HAP-1 (cell line): ENCODE measurements at regions not wholly inside any gene's neighbourhood (a gene's known extent, or its start where the extent isn't known, plus 50 kb on each side); places are given as distances from the start of the nearest gene placed in this dataset.

Experiments
- DNase-seq, 2 experiments: peaks; one replicate each; pipeline ENCODE4 v3.0.0-alpha.2; 2016 to 2020; ENCODE audit warnings: low spot score in 2 of 2
- H3K27me3 ChIP-seq: fragments of 250-450 bp; sonication (Bioruptor Pico); 2 replicates; pipeline ENCODE4 v1.5.1; 2020; ENCODE audit warnings: low read depth, mild to moderate bottlenecking, moderate library complexity
- H3K36me3 ChIP-seq: fragments of 250-450 bp; sonication (Bioruptor Pico); replicated peaks from 2 replicates; pipeline ENCODE4 v1.5.1; 2020; ENCODE audit warnings: mild to moderate bottlenecking
- H3K4me1 ChIP-seq: fragments of 250-450 bp; sonication (Bioruptor Pico); 2 replicates; pipeline ENCODE4 v1.5.1; 2020; ENCODE audit warnings: mild to moderate bottlenecking
- H3K4me3 ChIP-seq: fragments of 250-450 bp; sonication (Bioruptor Pico); 2 replicates; pipeline ENCODE4 v1.5.1; 2020; ENCODE audit warnings: mild to moderate bottlenecking, moderate library complexity
- H3K9me3 ChIP-seq: fragments of 250-450 bp; sonication (Bioruptor Pico); 2 replicates; pipeline ENCODE4 v1.5.1; 2020; ENCODE audit warnings: mild to moderate bottlenecking, moderate library complexity
- in situ Hi-C: fragments of 300-500 bp; cut with MboI; formaldehyde crosslinking; loops from 3 replicates; pipeline ENCODE4 v1.14.3; 2020; ENCODE audit warnings: low sequenced_read_pairs, inconsistent platforms, mixed read lengths

DNA sequence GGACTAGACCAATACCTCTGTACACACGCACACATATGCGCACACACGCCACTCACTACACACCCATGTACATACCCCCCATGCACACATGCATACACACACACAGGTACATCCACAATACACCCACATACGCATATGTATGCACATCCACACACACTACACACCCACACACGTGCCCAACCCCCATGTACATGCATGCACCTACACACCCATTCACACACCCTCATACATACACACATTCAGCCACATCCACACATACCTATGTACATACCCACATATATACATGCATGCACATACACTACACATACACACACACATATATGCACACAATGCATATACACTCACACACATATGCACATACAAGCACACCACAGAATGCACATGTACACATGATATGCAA, 107.1 kb downstream of the GADD45G start:
- in situ Hi-C loops: no loop called here

DNA sequence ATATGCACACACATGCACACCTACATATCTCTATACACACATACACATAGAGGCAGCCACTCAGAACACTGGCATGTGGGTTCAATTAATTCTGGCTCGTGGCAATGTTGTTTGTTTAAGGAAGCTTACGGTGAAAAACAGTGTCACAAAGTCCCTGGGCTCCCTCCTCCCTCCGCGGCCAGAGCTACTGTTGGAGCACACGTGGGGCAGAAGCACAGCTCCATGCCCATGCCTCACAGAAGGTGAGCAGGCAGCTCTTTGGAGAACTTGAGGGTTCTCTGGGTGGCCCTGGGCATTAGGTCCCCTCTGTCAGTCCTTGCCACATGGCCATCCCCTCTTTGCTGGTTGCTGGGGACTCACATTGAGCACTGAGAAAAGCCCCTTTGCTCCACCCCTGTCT, 107.5 kb downstream of the GADD45G start:
- DNase-seq: no peak
- no peaks in the 10 kb centered on the region for H3K36me3 ChIP-seq
- H3K27me3 ChIP-seq: no peaks in the 10 kb centered on the region
- in situ Hi-C loops: no loop called here
- H3K4me3 ChIP-seq: no peak overlapping the region
- no peaks in the 10 kb centered on the region for H3K4me1 ChIP-seq
- H3K9me3 ChIP-seq: no peaks in the 10 kb centered on the region

More for the DNA sequence above, 107.1 kb downstream of the GADD45G start:
- Histone ChIP-seq H3K36me3 (no peaks in the 10 kb centered on the region), H3K4me3 (no peak overlapping the region), H3K9me3 (no peaks in the 10 kb centered on the region), H3K4me1 (no peaks in the 10 kb centered on the region), H3K27me3 (no peaks in the 10 kb centered on the region)
- no peak for DNase-seq

DNA sequence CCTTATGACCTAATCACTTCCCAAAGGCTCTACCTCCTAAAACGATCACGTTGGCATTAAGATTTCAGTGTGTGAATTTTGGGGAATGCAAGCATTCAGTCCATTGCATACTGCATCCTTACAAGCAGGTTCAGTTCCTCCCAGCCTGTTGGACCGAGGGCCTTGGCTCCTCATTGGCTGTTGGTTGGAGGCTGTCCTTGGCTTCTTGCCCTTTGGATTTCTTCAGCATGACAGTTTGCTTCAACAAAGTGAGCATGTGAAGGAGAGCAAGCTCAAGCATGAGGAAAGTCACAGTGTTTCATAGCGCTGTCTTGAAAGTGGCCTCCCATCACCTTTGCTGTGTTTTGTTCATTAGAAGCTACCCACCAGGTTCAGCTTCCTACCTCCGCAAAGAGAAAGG, 109.5 kb downstream of the GADD45G start:
- Histone ChIP-seq H3K4me3 (no peak overlapping the region), H3K9me3 (no peaks in the 10 kb centered on the region), H3K4me1 (no peaks in the 10 kb centered on the region), H3K36me3 (no peaks in the 10 kb centered on the region), H3K27me3 (no peaks in the 10 kb centered on the region)
- in situ Hi-C loops: no loop called here
- no peak for DNase-seq

DNA sequence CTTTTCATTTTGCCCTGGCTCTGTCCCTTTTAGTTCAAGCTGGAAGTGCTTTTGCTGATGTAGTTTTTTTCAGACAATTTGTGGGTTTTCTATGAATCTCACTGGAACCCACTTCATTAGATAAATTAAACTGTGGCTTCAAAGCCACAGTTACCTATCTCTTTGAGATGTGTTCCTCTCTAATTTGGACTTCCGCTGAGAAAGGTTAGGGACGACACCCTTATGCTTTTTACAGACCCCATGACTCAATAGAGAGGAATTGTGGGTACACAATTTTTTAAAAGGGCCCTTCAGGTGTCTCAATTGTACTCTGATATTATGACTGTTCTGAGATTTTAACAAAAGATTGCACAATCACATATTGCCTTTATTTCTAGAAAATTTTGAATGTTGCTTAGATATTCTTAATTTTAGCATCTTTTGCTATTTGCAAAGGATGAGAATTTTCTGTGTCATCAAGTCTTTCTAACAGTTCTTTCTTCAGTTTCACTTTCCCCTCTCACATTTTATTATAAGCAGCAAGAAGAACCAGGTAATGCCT, 110.6 kb downstream of the GADD45G start:
- no peaks in the 10 kb centered on the region for H3K27me3 ChIP-seq
- in situ Hi-C loops: no loop called here
- no peak for DNase-seq
- H3K36me3 ChIP-seq: no peaks in the 10 kb centered on the region
- H3K9me3 ChIP-seq: no peaks in the 10 kb centered on the region
- no peaks in the 10 kb centered on the region for H3K4me1 ChIP-seq
- no peak overlapping the region for H3K4me3 ChIP-seq

DNA sequence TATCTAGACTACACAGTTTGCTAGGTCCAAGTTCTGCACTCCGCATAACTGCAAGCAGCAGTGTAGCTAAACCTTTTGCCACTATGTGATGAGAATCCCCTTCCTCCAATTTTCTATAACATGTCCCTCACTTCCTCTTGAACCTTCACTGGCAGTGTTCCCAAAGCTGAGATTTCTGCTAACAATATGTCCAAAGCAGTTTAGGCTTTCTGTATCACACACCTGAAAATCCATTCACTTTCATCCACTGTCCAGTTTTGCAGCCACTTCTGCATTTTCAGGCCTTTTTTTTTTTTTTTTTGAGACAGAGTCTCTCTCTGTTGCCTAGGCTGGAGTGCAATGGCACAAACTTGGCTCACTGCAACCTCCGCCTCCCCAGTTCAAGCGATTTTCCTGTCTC, 111.1 kb downstream of the GADD45G start:
- Histone ChIP-seq H3K36me3 (no peaks in the 10 kb centered on the region), H3K27me3 (no peaks in the 10 kb centered on the region), H3K4me3 (no peak overlapping the region), H3K4me1 (no peaks in the 10 kb centered on the region), H3K9me3 (no peaks in the 10 kb centered on the region)
- no peak for DNase-seq
- in situ Hi-C loops: no loop called here

DNA sequence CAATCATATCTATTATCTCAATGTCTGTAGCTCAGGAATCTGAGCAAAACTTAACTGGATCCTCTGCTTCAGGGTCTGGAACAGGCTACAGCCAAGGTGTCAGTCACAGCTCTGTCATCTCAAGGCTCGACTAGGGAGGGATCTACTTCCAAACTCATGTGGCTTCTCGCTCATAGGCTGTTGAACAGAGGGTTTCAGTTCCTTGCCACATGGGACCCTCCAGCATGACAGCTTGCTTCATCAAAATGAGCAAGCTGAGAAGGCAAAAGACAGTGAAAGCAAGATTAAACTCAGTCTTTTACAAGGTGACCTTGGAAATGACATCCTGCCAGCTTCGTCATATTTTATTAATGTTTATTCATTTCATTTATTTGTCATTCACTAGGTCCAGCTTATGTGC, 111.7 kb downstream of the GADD45G start:
- no peaks in the 10 kb centered on the region for H3K36me3 ChIP-seq
- no peaks in the 10 kb centered on the region for H3K27me3 ChIP-seq
- H3K9me3 ChIP-seq: no peaks in the 10 kb centered on the region
- no peaks in the 10 kb centered on the region for H3K4me1 ChIP-seq
- DNase-seq: no peak
- no peak overlapping the region for H3K4me3 ChIP-seq
- in situ Hi-C loops: no loop called here

DNA sequence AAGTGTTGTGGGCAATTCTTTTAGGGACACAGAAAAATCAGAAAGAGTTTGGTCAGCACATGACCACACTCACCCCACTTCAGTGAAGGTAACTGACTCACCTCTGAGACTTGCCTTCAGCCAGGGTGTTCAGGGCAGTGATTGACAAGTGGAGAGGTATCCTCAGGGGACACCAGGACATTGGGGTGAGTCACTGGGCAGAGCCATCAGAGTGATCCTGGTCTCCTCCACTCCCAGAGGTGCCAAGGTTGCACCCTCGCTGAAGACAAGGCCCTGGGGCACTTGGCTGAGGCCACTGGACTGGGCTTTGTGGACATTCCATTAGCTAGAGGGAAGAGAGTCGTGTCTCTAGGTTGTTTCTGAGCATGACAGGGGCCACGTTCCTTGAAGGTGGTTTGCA, 113.4 kb downstream of the GADD45G start:
- H3K27me3 ChIP-seq: no peaks in the 10 kb centered on the region
- no peaks in the 10 kb centered on the region for H3K9me3 ChIP-seq
- no peak overlapping the region for H3K4me3 ChIP-seq
- no peaks in the 10 kb centered on the region for H3K36me3 ChIP-seq
- H3K4me1 ChIP-seq: no peaks in the 10 kb centered on the region
- no peak for DNase-seq
- in situ Hi-C loops: no loop called here

DNA sequence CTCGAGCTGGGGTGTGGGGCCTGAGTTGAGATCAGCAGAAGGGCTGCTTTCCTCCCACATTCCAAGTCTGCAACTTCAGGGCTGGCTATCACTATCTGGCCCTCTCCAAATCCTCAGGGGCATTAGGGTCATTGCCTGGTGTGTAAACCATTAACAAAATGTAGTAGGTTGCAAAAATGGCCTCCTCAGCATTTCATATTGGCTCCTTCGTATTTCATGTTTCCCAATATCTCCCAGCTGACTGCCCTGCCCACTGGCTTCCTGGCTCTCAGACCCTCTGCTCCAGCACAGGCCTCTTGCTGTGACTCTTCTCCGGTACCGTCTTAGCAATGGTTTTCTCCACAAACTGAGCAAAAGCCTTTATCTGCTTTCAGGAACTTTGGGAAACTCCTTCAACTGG, 113.8 kb downstream of the GADD45G start:
- H3K27me3 ChIP-seq: no peaks in the 10 kb centered on the region
- H3K36me3 ChIP-seq: no peaks in the 10 kb centered on the region
- no peaks in the 10 kb centered on the region for H3K9me3 ChIP-seq
- no peaks in the 10 kb centered on the region for H3K4me1 ChIP-seq
- in situ Hi-C loops: no loop called here
- DNase-seq: no peak
- H3K4me3 ChIP-seq: no peak overlapping the region

DNA sequence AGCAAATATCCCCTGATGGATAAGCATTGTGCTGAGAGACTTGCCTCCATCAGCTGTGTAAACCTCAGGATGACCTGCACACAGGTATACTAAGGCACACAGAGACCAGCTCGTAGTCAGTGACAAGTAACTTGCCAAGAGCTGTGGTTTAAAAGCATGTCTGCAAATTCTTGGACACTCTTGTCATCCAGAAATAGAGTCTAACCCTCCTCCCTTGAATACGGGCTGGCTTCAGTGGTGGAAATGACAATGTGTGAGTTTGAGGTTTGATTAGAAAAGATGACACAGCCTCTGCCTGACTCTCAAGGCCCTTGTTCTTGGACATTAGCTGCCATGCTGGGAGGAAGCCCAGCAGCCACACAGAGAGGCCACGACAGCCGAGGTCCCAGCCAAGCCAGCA, 114.4 kb downstream of the GADD45G start:
- in situ Hi-C loops: no loop called here
- Histone ChIP-seq H3K4me1 (no peaks in the 10 kb centered on the region), H3K36me3 (no peaks in the 10 kb centered on the region), H3K27me3 (no peaks in the 10 kb centered on the region), H3K9me3 (no peaks in the 10 kb centered on the region), H3K4me3 (no peak overlapping the region)
- no peak for DNase-seq

DNA sequence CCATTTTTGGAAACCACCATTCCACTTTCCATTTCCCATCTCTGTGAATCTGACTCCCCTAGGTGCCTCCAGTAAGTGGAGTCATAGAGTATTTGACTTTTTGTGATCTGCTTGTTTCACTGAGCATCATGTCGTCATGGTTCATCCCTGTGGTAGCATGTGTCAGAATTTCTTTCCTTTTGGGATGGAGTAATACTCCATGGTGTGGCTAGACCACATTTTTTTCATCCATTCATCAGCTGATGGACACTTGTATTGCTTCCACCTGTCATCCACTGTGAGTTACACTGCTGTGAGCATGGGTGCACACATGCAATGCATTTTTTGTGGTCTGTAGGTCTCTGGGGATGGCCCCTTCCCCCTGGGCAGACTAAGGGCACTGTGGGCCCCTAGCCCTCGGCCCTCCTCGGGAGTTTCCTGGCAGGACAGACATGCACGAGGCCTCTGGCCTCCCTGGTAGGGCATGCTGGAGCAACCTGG, 115.9 kb downstream of the GADD45G start:
- no peak for DNase-seq
- Histone ChIP-seq H3K27me3 (no peaks in the 10 kb centered on the region), H3K9me3 (no peaks in the 10 kb centered on the region), H3K36me3 (no peaks in the 10 kb centered on the region), H3K4me3 (no peak overlapping the region), H3K4me1 (no peaks in the 10 kb centered on the region)
- in situ Hi-C loops: no loop called here

DNA sequence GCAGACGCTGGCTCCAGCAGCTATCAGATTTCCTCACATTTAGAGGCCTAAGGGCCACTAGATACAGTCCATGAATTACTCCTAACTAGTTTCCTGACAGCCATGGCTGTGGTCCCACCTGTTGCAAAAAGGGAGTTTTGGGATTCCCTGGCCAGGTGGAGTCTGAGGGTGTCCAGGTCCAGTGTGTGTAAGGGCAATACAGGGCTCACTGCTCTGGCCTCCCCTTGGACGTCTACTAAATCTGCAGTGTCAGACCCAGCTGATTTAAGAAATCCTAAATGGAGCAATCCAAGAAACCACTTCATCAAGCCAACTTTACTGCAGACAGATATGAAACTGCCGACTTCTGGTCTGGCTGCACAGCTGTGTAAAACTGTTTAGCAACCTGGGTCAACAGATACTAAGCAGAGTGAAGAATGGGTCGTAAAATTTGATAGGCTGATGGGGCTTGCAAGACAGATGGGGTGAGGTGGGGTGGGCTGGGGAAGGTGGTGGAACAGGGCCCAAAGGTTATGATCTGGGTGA, 116.4 kb downstream of the GADD45G start:
- no peaks in the 10 kb centered on the region for H3K27me3 ChIP-seq
- in situ Hi-C loops: no loop called here
- no peak for DNase-seq
- no peaks in the 10 kb centered on the region for H3K36me3 ChIP-seq
- H3K4me1 ChIP-seq: no peaks in the 10 kb centered on the region
- no peak overlapping the region for H3K4me3 ChIP-seq
- no peaks in the 10 kb centered on the region for H3K9me3 ChIP-seq

DNA sequence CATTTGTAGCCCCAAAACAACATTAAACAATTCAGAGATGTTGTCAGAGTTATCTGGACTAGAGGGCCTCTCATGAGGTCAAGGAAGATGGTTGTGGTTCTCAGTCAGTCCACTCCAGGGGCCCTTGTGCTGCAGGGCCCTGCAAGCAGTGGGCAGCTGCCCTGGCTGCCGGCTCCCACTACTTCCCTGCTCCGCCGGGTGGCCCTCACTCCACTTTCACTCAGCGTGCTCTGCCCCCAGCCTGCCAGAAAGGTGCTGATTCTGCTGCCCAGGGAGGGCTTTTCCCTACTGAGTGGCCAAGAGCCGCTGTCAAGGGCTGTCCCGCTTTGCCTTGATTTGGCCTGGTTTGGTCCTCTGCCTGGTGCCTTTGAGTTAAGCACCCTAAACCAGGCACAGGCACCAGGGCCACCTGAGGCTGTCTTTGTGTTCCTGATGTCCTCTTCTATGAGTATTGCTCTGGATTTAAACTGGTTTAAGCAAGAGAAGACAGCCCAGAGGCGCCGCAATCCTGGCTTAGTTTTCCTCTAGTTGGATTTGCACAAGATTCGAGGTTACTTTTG, 117.2 kb downstream of the GADD45G start:
- no peak for DNase-seq
- H3K36me3 ChIP-seq: no peaks in the 10 kb centered on the region
- no peak overlapping the region for H3K4me3 ChIP-seq
- H3K9me3 ChIP-seq: no peaks in the 10 kb centered on the region
- no peaks in the 10 kb centered on the region for H3K4me1 ChIP-seq
- H3K27me3 ChIP-seq: no peaks in the 10 kb centered on the region
- in situ Hi-C loops: no loop called here

DNA sequence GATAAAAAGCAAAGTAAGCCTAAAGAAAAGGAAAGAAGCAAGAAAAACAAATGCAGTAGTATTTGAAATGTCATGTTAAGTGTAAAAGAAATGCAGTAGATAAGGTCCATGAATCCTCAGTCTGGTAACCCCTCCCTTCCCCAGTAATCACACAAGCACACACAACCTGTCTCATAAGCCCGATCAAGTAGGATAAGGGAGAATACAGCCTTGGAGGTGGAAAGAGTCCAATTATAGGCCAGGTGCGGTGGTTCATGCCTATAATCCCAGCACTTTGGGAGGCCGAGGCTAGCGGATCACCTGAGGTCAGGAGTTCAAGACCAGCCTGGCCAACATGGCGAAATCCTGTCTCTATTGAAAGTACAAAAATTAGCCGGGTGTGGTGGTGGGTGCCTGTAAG, 117.9 kb downstream of the GADD45G start:
- Histone ChIP-seq H3K27me3 (no peaks in the 10 kb centered on the region), H3K36me3 (no peaks in the 10 kb centered on the region), H3K9me3 (no peaks in the 10 kb centered on the region), H3K4me1 (no peaks in the 10 kb centered on the region), H3K4me3 (no peak overlapping the region)
- in situ Hi-C loops: no loop called here
- no peak for DNase-seq

DNA sequence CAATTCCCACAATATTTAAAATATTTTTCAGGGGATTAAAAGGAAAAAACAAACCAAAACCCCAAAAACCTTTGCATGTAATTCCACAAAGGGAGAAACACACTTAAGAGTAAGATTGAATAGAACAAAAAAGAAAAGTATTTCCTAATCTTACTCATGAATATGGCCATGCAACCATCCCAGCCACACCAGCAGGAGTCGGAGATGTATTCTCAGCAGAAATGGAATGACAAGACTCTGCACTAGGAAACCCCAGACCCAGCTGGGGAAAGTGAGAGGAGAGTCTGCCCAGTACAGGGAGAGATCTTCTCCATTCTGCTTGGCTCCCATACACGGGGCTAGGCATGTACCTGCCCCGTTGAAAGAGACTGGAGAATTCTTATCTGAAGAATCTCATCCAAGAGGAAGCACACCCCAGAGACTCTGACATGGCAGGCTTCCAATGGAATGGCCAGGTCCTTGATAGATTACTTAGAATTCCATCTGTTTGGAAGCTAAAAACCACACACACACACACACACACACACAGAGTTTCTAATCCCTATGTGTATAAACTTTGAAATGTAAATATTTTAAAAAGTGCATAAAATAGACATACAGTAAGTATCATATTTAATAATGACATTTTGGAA, 118.8 kb downstream of the GADD45G start:
- Histone ChIP-seq H3K27me3 (no peaks in the 10 kb centered on the region), H3K4me1 (no peaks in the 10 kb centered on the region), H3K36me3 (no peaks in the 10 kb centered on the region), H3K9me3 (no peaks in the 10 kb centered on the region), H3K4me3 (no peak overlapping the region)
- DNase-seq: no peak
- in situ Hi-C loops: no loop called here
